Posterior cingulate gyrus (tissue), 11 donors: ENCODE measurements at regions not wholly inside any gene's neighbourhood (a gene's known extent, or its start where the extent isn't known, plus 50 kb on each side); places are given as distances from the start of the nearest gene placed in this dataset.
A peak's percentile ranks its signal among the peaks of the same experiment; 100 is the strongest.

Source experiments
- DNase-seq, 10 donors: peaks; one replicate each; pipeline versions ENCODE4 v3.0.0 to v3.0.0-alpha.2; 2020 to 2021; ENCODE audit warnings: mixed read lengths in 3 of 10
- intact Hi-C: fragments of 100-400 bp; cut with DNase I; formaldehyde crosslinking; loops from one replicate; pipeline ENCODE4 v1.15.1; 2023

DNA sequence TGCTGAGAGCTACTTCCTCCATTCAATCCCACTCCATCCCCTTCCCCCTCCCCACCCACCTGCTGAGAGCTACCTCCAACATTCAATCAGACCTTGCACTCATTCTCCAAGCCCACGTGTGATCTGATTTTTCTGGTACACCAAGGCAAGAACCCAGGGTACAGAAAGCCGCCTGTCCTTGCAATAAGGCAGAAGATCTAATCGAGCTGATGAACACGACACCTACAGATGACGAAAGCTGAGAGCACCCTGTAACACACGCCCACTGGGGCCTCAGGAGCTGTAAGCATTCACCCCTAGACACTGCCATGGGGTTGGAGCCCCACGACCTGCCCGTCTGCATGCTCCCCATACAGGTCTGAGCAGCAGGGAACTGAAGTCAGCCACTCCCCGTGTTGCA lies 58.3 kb downstream of the TRIML1 start:
- intact Hi-C loops: no loop called here
- DNase-seq: no peak

DNA sequence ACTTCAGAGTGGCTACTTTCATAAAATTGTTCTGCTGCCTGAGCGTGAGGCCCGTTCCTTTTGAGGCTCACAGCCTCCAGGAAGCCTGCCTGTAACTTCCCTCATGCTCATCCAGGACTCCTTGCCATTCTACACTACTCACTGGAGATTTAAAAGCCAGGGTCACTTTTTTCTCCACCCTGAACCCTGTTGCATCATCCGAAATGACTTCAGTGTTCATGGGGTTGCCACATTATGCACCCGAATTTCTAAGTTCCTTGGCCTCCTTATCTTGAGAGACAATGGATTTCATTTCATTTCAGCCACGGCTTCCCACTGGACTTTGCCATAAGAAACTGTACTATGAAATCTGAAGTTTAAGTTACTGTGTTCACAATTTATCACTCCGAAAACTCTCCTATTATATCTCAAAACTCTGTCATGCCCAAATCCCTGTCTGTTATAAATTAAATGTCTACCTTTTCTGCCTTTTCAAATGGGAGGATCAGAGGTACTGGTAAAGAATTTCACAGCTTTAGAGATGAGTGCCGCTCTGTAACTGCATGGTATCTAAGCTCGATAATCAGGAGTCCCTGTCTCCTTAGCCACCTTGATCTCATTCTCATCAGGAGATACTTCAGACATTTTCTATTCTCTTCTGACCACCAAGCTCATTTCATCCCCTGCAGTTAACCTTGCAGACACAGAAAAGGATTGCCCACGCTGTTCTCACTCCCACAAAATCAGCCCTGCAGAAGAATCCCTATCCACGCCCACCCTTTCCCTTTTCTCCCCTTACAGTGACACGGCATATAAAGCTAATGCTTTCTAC lies 59.9 kb downstream of the TRIML1 start:
- no peak for DNase-seq
- intact Hi-C loops: no loop called here

DNA sequence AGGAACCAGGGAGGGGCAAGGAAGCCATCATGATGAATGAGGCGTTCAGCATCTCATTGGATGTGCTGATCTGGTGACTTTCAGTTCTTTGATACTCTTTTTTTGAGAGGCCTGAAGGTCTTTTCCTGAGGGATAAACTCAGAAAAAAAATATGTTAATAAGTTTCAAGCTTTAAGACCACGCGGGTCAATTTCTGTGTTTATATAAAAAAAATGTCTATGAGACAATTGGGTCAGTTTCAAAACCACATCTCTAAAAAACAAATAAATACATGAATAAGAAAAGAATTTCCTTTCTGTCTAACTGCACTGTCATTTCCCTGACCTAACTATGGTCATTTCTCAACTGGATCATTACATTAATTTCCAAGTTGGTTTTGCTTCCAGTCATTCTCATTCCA lies 62.6 kb downstream of the TRIML1 start:
- DNase-seq: no peak
- intact Hi-C loops: no loop called here

DNA sequence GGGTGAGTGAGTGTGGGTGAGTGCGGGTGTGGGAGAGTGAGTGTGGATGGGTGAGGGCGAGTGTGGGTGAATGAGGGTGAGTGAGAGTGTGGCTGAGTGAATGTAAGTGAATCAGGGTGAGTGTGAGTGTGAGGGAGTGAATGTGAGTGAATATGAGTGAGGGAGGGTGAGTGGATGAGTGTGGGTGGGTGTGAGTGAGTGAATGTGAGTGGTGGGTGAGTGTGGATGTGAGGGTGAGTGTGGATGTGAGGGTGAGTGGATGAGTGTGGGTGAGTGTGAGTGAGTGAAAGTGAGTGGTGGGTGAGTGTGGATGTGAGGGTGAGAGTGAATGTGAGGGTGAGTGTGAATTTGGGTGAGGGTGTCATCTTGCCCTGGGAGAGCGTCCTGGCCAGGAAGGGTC lies 67.5 kb downstream of the TRIML1 start:
- DNase-seq: no peak
- intact Hi-C loops: no loop called here

DNA sequence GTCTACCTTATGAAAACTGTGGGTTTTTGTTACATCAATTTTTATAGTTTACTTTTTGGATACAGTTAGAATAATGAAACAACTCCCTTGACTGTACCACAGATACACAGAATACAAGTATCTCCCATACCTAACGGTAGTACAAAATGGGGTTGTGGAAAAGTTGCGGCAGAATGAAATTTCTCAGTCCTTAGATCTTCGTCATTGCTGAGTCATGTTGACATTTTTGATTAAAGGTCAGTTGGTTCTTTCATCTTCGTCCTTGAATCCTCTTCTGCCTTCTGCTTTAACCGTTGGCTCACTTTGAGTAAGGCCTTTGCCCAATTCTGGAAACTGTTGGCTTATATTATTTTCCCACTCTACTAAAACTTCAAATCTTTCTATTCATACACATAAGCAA lies 75.6 kb downstream of the TRIML1 start:
- intact Hi-C loops: no loop called here
- DNase-seq: no peak

DNA sequence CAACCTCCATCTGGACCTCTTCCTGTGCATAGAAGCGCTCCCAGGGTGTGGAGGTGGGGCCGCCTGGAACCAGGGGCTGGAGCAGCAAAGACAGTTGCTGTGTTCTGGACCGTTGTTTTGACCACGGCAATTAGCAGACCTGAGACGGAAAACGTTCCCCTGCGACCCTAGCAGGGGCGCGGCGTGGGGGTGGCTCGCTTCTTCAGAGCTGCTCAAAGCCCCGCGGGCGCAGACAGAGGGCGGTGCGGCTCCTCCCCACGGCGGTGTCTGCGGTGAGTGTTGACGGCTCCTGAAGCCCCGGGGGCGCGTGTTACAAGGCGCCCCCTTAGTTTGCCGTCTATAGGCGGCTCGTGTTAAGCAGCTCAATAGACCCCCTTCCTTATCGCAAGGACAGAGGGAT lies 79.2 kb downstream of the TRIML1 start:
- no peak for DNase-seq
- intact Hi-C loops: no loop called here

DNA sequence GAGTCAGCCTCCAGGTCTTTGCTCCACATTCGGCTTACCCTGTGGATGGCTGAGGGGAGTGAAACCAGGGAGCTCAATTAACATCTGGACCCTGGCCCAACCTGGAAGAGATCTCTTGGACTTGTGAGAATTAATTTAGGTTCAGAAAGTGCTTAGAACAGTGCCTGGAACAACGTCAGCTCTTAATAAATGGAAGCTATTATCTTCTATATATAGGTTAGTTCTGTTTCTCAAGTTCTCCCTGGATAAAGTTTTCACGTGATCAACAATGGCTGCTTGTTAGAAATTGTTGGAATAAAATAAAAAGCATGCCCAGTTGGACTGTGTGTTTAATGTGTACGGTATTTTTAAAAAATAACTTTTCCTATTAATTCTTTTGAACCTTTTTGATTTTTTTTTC lies 80.8 kb downstream of the TRIML1 start:
- intact Hi-C loops: no loop called here
- no peak for DNase-seq

DNA sequence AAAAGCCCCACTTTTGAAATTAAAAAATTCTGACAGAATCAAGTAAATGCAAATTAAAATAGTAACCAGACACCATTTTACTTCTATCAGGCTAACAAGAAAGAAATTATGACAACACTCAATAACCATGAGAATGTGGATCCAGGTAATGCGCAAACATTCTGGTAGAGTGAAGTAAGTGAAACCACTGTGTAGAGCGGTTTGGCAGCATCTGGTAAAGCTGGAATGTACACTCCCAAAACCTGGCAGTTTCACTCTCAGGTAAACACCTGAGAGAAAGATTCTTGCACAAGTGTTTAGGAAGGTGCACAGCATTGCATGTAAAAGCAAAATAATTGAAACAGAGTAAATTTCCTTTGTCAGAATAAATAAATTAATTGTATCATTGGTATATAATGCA lies 81.8 kb downstream of the TRIML1 start:
- no peak for DNase-seq
- intact Hi-C loops: no loop called here

DNA sequence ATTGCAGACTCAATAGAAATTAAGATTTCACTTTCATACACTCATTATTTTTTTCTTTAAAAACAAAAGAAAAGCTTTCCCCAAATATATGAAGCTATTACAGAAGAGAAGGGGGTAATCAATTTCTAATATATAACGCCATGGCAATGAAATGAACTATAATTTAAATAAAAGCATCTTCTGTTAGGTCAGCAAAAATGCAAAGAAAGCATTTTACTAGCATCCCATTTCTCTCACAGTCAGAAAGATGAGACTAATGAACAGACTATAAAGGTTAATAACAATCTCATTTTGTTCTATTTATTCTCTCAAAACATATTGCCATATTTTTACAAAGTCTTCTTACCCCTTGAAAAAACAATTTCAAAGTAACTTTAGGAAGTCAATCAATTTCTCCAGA lies 89.0 kb downstream of the TRIML1 start:
- DNase-seq: no peak
- intact Hi-C loops: no loop called here

DNA sequence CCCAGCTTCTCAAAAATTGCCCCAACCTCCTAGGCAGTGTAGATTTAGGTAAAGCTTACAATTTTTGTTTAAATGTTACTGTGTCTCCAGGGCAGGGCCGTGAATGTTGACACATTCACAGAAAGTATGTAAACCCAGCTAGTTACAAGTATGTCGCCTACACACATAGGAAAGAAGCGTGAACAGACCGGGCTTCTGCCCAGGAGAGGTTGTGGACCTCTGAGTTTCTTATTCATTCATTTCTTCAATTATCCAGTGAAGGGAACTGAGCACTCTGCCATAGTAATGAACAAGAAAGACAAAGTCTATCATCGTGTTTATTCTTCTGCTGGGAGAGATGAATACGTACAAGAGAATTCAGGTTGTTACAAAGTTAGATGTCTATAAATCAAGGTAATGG lies 93.2 kb downstream of the TRIML1 start:
- DNase-seq: no peak
- intact Hi-C loops: no loop called here

DNA sequence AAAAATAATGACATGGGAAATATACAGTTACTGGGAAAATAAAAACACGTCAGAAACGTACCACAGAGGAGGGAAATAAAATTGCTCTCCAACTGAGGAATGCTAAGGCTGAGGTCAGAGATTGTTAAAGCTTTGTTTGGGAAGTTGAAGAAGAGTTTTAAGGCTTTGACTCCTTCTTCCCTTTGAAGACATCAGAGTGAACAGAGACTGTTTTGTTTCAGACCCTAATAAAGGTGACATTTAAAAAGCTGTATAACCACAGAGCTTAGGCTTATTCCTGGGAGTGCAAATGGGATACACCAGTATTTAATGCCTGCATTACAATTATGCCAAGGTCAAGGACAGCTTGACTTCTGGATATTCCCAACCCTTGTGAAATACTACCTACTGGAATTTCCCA lies 102.8 kb downstream of the TRIML1 start:
- intact Hi-C loops: no loop called here
- no peak for DNase-seq

DNA sequence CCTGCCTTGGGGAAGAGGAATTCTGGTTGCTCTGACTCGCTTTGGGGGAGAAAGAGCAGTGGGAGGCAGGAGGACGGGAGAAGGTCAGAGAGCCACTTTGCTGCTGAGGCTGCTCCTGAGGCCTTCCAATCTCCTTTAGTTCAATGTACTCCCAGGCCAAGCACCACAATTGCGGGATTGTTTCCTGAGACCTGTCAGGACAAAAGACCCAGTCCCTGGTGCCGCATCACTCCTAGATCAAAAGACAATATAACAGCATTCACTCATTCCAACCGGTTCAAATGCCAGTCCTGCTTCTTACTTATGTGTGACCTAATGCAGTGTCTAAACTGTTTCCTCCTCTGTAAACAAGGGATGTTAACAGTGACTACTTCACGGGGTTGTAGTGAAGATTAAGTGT lies 106.4 kb downstream of the TRIML1 start:
- no peak for DNase-seq
- intact Hi-C loops: no loop called here

DNA sequence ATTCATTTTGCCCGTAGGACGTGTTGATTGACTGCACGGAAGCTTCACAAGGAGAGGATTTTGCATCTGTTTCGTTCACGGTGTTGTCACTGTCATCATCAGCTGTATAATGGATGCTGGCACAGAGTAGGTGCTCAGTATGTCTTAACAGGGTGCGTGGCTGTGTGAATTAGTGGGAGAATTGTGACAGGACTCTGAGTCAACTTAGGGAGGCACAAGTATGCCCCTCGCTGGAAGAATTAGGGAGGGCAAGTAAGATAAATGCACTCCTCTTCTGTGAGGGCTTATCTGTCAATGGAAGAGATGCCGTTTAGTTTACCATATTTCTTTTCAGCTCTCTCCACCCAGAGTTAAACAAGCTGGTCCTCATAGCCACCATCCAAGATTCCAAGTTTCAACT lies 107.2 kb downstream of the TRIML1 start:
- intact Hi-C loops: no loop called here
- no peak for DNase-seq

DNA sequence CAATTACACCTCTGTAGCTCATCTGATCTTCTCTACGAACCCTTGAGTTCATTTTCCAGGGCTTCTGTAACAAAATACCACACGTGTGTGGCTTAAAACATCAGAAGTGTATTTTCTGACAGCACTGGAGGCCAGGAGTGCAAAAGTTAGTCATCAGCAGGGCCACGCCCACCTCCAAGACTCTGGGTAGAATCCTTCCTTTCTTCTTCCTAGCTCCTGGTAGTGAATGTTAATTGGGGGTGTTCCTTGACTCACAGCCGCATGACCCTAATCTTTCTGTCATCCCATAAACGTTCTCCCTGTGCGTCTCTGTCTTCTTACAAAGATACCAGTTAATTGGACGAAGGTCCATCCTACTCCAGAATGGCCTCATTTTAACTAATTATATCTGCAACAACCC lies 115.0 kb downstream of the TRIML1 start:
- intact Hi-C loops: no loop called here

DNA sequence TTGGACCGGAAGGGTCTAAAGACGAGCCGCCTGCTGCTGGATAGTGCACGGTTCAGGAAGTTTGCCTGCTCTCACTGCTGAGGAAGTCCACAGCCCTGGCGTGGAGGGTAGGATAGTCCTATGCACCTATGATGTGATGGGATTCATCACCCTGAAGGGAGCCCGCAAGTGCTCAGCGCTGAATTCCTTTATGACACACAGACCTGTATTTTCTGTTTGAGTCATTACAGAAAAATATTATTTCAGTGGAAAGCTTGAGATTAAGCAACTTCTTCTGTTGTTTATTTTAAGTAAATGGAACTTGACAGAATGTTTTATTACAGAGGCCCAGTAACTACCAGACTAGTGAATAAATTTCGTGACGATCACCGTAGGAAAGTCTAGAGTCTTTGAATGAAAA lies 123.2 kb downstream of the TRIML1 start:
- no peak for DNase-seq
- intact Hi-C loops: no loop called here

More for the DNA sequence above, 115.0 kb downstream of the TRIML1 start:
- DNase-seq: no peak

DNA sequence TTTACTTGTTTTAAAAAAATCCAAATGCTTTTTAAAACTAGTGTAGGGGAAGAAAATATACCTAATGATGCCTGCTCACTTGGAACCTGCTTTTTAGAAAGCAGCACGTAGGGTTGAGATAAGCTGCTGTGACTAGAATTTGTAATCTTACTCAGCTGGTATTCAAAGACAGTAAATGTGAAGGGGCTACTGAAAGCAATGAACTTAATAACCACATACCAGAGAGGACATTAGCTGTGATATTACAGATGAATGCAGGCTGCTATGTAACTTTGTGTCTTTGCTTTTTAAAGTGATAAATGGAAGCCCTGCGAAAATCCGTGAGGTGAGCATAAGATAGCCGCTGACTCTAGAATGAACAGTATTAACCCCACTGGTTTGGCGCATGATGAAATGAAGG lies 124.1 kb downstream of the TRIML1 start:
- intact Hi-C loops: no loop called here
- DNase-seq: no peak

DNA sequence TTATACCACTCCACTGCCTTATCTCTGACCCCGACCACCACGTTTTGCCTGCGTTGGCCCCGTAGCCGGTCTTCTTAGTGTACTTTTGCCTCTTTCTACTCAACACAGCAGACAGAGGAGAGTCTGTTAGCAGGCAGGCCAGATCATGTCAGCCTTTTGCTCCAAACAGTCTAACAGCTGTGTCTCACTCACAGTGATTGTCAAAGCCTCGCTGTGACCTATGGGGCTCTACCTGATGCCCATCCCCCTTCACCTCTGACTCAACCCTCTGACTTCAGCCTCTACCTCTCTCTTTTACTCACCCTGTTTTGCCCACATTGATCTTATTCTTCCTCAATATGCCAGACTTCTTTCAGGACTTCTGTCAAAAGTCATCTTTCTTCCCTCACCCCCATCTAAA lies 127.1 kb downstream of the TRIML1 start:
- intact Hi-C loops: no loop called here
- no peak for DNase-seq

DNA sequence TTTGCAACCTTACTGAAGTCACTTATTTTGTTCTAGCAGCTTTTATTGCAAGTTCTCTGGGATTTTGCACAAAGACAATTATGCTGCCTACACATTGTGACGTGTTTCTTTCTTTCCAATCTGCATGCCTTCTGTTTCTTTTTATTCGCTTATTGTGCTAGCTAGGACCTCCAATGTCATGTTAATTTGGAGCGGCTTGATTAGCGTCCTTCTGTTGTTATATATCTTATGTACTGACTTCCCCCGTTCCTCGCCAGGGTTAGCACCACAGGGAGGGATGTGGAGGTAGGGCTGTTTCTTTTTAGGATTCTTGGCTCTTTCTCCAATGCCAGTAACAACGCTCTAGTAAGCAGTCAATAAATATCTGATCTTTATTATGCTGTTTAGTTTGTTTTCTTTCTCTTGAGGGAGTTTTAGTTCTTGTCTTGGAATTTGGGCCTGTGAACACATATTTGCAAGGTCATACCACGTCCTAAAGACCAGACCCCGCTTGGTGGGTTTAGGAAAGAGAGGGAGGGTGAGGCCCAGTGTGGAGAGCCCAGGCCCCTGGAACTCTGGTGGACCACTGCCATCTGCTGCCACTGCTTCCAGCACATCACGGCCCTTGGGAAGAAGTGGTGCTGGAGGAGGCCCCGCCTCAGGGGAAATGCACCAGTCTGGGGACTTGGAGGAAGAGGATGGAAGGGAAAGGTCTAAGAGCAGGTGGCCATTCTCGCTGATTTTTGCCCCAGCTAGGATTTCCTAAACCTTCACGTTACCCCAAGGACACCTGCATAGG lies 129.1 kb downstream of the TRIML1 start:
- intact Hi-C loops: no loop called here
- no peak for DNase-seq

DNA sequence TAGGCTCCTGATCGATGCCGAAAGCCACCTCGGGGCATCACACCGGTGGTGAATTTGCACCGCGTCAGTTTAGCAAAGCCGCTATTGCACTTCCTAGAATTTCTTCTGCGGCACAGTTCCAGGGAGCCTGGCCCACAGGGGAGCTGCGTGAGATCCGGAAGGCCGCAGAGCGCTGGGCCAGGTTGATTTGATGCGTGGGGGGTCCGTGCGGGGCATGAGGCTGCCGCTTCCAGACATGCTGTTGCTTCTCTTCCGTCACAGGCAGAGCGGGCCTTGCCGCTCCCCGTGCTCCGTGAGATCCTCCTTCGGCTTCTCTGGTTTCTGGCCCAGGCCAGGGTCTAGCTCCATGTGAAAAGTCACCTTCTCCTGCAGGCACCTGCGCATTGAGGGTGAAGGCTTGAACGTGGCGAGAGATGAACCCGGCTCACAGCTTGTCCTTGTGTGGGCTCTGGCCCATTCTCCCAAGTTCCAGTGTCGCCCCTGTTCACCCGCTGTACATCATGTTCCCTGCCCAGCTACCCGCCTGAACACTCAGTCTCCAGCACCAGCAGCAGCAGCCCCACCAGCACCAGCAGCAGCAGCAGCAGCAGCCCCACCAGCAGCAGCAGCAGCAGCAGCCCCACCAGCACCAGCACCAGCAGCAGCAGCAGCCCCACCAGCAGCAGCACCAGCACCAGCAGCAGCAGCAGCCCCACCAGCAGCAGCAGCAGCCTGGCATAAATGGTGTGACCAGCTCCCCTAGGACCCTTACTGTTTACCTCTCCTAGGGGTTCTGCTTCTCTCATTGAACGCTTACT lies 131.2 kb downstream of the TRIML1 start:
- intact Hi-C loops: no loop called here
- peak in 1 of 10 donors; percentile 71 for DNase-seq

DNA sequence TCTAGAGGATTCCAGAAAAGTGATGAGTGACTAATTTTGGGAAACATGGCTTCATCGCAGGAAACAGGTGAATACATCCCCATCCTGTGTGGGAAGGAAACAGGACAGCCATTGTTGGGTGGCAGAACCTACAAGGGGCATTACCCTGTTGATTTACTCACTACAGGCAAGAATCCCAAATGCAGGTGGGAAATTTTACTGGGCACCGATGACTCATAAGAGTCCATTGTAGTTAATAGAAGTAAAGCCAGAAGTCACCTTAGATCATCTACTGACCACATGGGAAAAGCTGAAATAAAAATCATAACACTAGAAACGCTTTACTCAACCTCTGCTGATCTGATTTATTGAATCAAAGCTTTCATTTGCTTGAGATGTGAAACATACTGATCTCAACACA lies 136.4 kb downstream of the TRIML1 start:
- DNase-seq: no peak
- intact Hi-C loops: no loop called here

DNA sequence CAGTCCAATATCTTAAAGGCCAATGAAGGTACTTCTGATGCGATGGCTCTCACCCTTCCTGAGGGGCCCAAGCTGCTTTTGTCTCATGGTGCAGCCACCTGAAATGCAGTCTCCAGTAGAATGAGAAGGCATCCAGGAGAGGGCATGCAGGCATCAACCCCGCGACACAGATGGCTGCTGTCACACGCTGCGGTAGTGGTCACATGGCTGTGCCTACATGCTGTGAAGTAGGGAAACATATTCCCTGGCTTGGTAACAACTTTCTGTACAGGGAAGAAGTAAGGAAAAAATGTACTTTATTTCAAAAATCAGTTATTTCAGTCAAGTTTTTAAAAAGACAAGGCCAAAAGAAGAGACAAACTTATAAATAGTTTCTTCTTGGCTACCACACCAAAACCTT lies 139.9 kb downstream of the TRIML1 start:
- intact Hi-C loops: no loop called here
- DNase-seq: peak in 1 of 10 donors; percentile 24
